GM19463 (cell line): ENCODE measurements at regions not wholly inside any gene's neighbourhood (a gene's known extent, or its start where the extent isn't known, plus 50 kb on each side); places are given as distances from the start of the nearest gene placed in this dataset.
"Not testable (repeated sequence)": the region's sequence is repeated elsewhere in the genome, so short reads cannot be mapped to it uniquely, and the experiment has no call there.

Source experiments
- ATAC-seq: cut with Tn5 transposase; IDR thresholded peaks from one replicate; pipeline ENCODE4 v1.9.1; 2021; ENCODE audit warnings: mild to moderate bottlenecking, moderate library complexity; ENCODE audit not compliant: unreplicated experiment

- no peak for ATAC-seq
Observed at GRCh38 chr5:51802551-51803184, 419.4 kb downstream of the ISL1 start.

- no peak for ATAC-seq
Observed at GRCh38 chr5:51806677-51807076, 423.4 kb downstream of the ISL1 start.

GRCh38 chr5:51810592-51810991 is 427.3 kb downstream of the ISL1 start:
- ATAC-seq, result no peak

GRCh38 chr5:51811883-51812471 is 428.7 kb downstream of the ISL1 start:
- no peak for ATAC-seq

GRCh38 chr5:51814817-51815216 is 431.6 kb downstream of the ISL1 start:
- not testable (repeated sequence) for ATAC-seq

- no peak for ATAC-seq
Observed at GRCh38 chr5:51816427-51816826, 433.2 kb downstream of the ISL1 start.

GRCh38 chr5:51821697-51822096 is 438.4 kb downstream of the ISL1 start:
- ATAC-seq, result no peak

- no peak for ATAC-seq
Observed at GRCh38 chr5:51829230-51829629, 446.0 kb downstream of the ISL1 start.

- ATAC-seq, result no peak
Observed at GRCh38 chr5:51829691-51830090, 446.4 kb downstream of the ISL1 start.

GRCh38 chr5:51832934-51833470 is 449.8 kb downstream of the ISL1 start:
- ATAC-seq, result no peak

GRCh38 chr5:51838459-51838858 is 455.2 kb downstream of the ISL1 start:
- no peak for ATAC-seq

- ATAC-seq, result no peak
Observed at GRCh38 chr5:51843893-51844292, 460.6 kb downstream of the ISL1 start.

- ATAC-seq, result no peak
Observed at GRCh38 chr5:51846015-51846414, 462.8 kb downstream of the ISL1 start.

GRCh38 chr5:51859624-51860023 is 476.4 kb downstream of the ISL1 start:
- ATAC-seq, result no peak

- ATAC-seq, result no peak
Observed at GRCh38 chr5:51860532-51861018, 477.3 kb downstream of the ISL1 start.

GRCh38 chr5:51872144-51872543 is 488.9 kb downstream of the ISL1 start:
- ATAC-seq, result no peak

- ATAC-seq, result no peak
Observed at GRCh38 chr5:51881901-51882300, 498.7 kb downstream of the ISL1 start.

- no peak for ATAC-seq
Observed at GRCh38 chr5:51882647-51883046, 499.4 kb downstream of the ISL1 start.

- ATAC-seq, result no peak
Observed at GRCh38 chr5:51889703-51890102, 506.5 kb downstream of the ISL1 start.

GRCh38 chr5:51890435-51891116 is 507.3 kb downstream of the ISL1 start:
- ATAC-seq, result no peak

GRCh38 chr5:51892680-51893079 is 509.4 kb downstream of the ISL1 start:
- no peak for ATAC-seq

GRCh38 chr5:51895834-51896233 is 512.6 kb downstream of the ISL1 start:
- ATAC-seq, result no peak
